Liver (tissue), 8 donors: ENCODE measurements at regions not wholly inside any gene's neighbourhood (a gene's known extent, or its start where the extent isn't known, plus 50 kb on each side); places are given as distances from the start of the nearest gene placed in this dataset.
A peak's percentile ranks its signal among the peaks of the same experiment; 100 is the strongest.

Experiments used
- DNase-seq: peaks from one replicate; pipeline ENCODE4 v3.0.0-alpha.2; 2017; ENCODE audit warnings: low spot score
- H3K27ac ChIP-seq, 2 donors: one replicate each; pipeline ENCODE4 v1.7.0; 2013; ENCODE audit warnings: inconsistent platforms in 2 of 2, low read length in 2 of 2, control low read depth in 1 of 2, low read depth in 1 of 2, mild to moderate bottlenecking in 1 of 2
- H3K27me3 ChIP-seq, 4 donors: one replicate each; pipeline versions ENCODE4 v1.6.1 to v1.7.0; 2013; ENCODE audit warnings: low read length in 3 of 4, inconsistent platforms in 1 of 4, mild to moderate bottlenecking in 1 of 4, moderate library complexity in 1 of 4; ENCODE audit not compliant: control insufficient read depth in 4 of 4, insufficient read depth in 4 of 4
- H3K36me3 ChIP-seq, 4 donors: one replicate each; pipeline versions ENCODE4 v1.6.1 to v1.7.0; 2013; ENCODE audit warnings: low read length in 3 of 4, mild to moderate bottlenecking in 3 of 4, low read depth in 1 of 4, moderate library complexity in 1 of 4; ENCODE audit not compliant: control insufficient read depth in 4 of 4, insufficient read depth in 3 of 4
- H3K4me1 ChIP-seq, 4 donors: one replicate each; pipeline versions ENCODE4 v1.6.1 to v1.7.0; 2013; ENCODE audit warnings: low read length in 3 of 4, mild to moderate bottlenecking in 3 of 4, moderate library complexity in 1 of 4; ENCODE audit not compliant: control insufficient read depth in 4 of 4, insufficient read depth in 4 of 4
- H3K4me3 ChIP-seq, 3 donors: one replicate each; pipeline versions ENCODE4 v1.6.1 to v1.7.0; 2013; ENCODE audit warnings: low read length in 3 of 3, control low read depth in 1 of 3, low read depth in 1 of 3, mild to moderate bottlenecking in 1 of 3
- H3K9ac ChIP-seq, 2 donors: one replicate each; pipeline ENCODE4 v1.7.0; 2013; ENCODE audit warnings: low read length in 2 of 2, mild to moderate bottlenecking in 2 of 2, moderate library complexity in 2 of 2, control low read depth in 1 of 2, low read depth in 1 of 2
- H3K9me3 ChIP-seq, 4 donors: one replicate each; pipeline versions ENCODE4 v1.6.1 to v1.7.0; 2013; ENCODE audit warnings: low read length in 3 of 4; ENCODE audit not compliant: control insufficient read depth in 4 of 4
- CTCF ChIP-seq: fragments of 150-350 bp; IDR thresholded peaks from 2 replicates; pipeline ENCODE4 v1.5.1; 2017; ENCODE audit warnings: improper control_type of control experiment, low read depth, low read length; ENCODE audit not compliant: missing input control
- EGR1 ChIP-seq, 2 donors: IDR thresholded peaks; 2 replicates each; pipeline ENCODE4 v1.6.1; 2016 to 2018; ENCODE audit warnings: antibody characterized with exemption in 2 of 2, low read depth in 2 of 2
- FOXA1 ChIP-seq: IDR thresholded peaks from 2 replicates; pipeline ENCODE4 v1.6.1; 2016; ENCODE audit warnings: antibody characterized with exemption
- GABPA ChIP-seq, 2 donors: IDR thresholded peaks in 1 of 2; conservative IDR thresholded peaks in 1 of 2; 2 replicates each; pipeline ENCODE4 v1.6.1; 2016; ENCODE audit warnings: antibody characterized with exemption in 2 of 2, mild to moderate bottlenecking in 1 of 2, moderate library complexity in 1 of 2
- HNF4A ChIP-seq, 2 donors: conservative IDR thresholded peaks; 2 replicates each; pipeline ENCODE4 v1.6.1; 2016; ENCODE audit warnings: antibody characterized with exemption in 2 of 2, mild to moderate bottlenecking in 2 of 2
- NR2F2 ChIP-seq: IDR thresholded peaks from 2 replicates; pipeline ENCODE4 v1.6.1; 2016; ENCODE audit warnings: antibody characterized with exemption
- RAD21 ChIP-seq, 2 donors: IDR thresholded peaks; 2 replicates each; pipeline ENCODE4 v1.6.1; 2016; ENCODE audit warnings: antibody characterized with exemption in 2 of 2, mild to moderate bottlenecking in 2 of 2
- RXRA ChIP-seq, 2 donors: IDR thresholded peaks; 2 replicates each; pipeline ENCODE4 v1.6.1; 2017 to 2018; ENCODE audit warnings: antibody characterized with exemption in 2 of 2, mild to moderate bottlenecking in 1 of 2
- WGBS: extraction: QIAGEN DNeasy Blood & Tissue Kit; methylation state at CpG from one replicate; pipeline ENCODE4 v1.1.7; 2013; 5-methylcytosine and 5-hydroxymethylcytosine counted together
- TF ChIP-seq, protein P1 (sequence below): IDR thresholded peaks from 2 replicates; pipeline ENCODE4 v1.6.1; 2016; ENCODE audit warnings: antibody characterized with exemption
- donor health status: healthy.
- donor health status: healthy.
- donor health status: healthy.
- donor health status: healthy.
- donor health status: healthy.

GRCh38 chr16:51302042-51302441 is 151.0 kb upstream of the SALL1 start:
- TF ChIP-seq RAD21 (IDR thresholded peaks at IDR 0.05), result peak; percentile 44 to 67
- TF ChIP-seq CTCF, result peak; percentile 12
- TF ChIP-seq RXRA (IDR thresholded peaks at IDR 0.05), result no peak
- H3K27me3 ChIP-seq, result no peaks in the 10 kb centered on the region
- peaks cover 0 to 3% (median 0%) of the 10 kb centered on the region in 4 donors for H3K9me3 ChIP-seq
- 89% methylated on average over 1 of the region's 1 CpG for WGBS
- DNase-seq, result no peak
- no peak overlapping the region for H3K4me3 ChIP-seq
- H3K27ac ChIP-seq, result no peak overlapping the region
- no peaks in the 10 kb centered on the region for H3K36me3 ChIP-seq
- no peaks in the 10 kb centered on the region for H3K4me1 ChIP-seq
- H3K9ac ChIP-seq, result no peak overlapping the region

- H3K27ac ChIP-seq, result no peak overlapping the region
- peaks cover 0 to 3% (median 0%) of the 10 kb centered on the region in 4 donors for H3K9me3 ChIP-seq
- H3K27me3 ChIP-seq, result no peaks in the 10 kb centered on the region
- H3K9ac ChIP-seq, result no peak overlapping the region
- no peak for DNase-seq
- no peaks in the 10 kb centered on the region for H3K36me3 ChIP-seq
- H3K4me1 ChIP-seq, result no peaks in the 10 kb centered on the region
- TF ChIP-seq NR2F2, result no peak
- H3K4me3 ChIP-seq, result no peak overlapping the region
- WGBS, result 96% methylated on average over 1 of the region's 1 CpG
These were observed 147.7 kb upstream of the SALL1 start for GRCh38 chr16:51298800-51299199.

GRCh38 chr16:51290442-51291285 is 139.6 kb upstream of the SALL1 start:
- no peaks in the 10 kb centered on the region for H3K4me1 ChIP-seq
- no peaks in the 10 kb centered on the region for H3K9me3 ChIP-seq
- no peak overlapping the region for H3K27ac ChIP-seq
- DNase-seq, result no peak
- H3K4me3 ChIP-seq, result no peak overlapping the region
- WGBS, result 77% methylated on average over 4 of the region's 4 CpGs
- no peaks in the 10 kb centered on the region for H3K36me3 ChIP-seq
- no peaks in the 10 kb centered on the region for H3K27me3 ChIP-seq
- H3K9ac ChIP-seq, result no peak overlapping the region
- TF ChIP-seq EGR1 (IDR thresholded peaks at IDR 0.05; ENCODE audit: low read depth in 2 of 2), result no peak

DNA sequence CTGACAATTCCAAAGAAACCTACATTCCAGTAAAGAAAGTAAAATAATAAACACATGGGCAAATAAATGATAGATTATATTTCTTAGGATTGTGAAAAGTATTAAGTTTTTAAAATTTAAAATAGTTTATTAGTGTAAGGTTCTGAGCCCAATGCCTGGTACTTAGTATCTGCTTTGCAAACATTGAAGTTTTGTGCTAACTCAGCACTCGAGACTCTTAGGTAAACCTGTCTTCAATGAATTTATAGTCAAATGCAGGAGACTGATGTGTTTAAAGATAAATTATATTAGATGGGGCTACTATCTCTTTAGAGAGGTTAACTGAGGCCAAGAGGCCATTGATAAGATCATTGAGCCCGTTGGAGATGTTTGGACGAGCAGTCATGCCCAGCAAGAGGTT is 138.3 kb upstream of the SALL1 start:
- no peak for DNase-seq
- H3K9me3 ChIP-seq, result no peaks in the 10 kb centered on the region
- no peak overlapping the region for H3K4me3 ChIP-seq
- no peaks in the 10 kb centered on the region for H3K4me1 ChIP-seq
- no peaks in the 10 kb centered on the region for H3K36me3 ChIP-seq
- TF ChIP-seq, protein P1, sequence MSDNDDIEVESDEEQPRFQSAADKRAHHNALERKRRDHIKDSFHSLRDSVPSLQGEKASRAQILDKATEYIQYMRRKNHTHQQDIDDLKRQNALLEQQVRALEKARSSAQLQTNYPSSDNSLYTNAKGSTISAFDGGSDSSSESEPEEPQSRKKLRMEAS, result no peak
- TF ChIP-seq CTCF (no peak), EGR1 (IDR thresholded peaks at IDR 0.05; ENCODE audit: low read depth in 2 of 2) (no peak), RXRA (IDR thresholded peaks at IDR 0.05) (no peak), FOXA1 (no peak), GABPA (IDR thresholded peaks at IDR 0.05 in 1 of 2, conservative IDR thresholded peaks at IDR 0.05 in 1 of 2) (no peak), HNF4A (conservative IDR thresholded peaks at IDR 0.05) (no peak)
- no peak overlapping the region for H3K27ac ChIP-seq
- H3K9ac ChIP-seq, result no peak overlapping the region
- 71% methylated on average over 3 of the region's 3 CpGs for WGBS
- H3K27me3 ChIP-seq, result no peaks in the 10 kb centered on the region
